Upper lobe of right lung (tissue), 1 donor: ENCODE measurements at regions not wholly inside any gene's neighbourhood (a gene's known extent, or its start where the extent isn't known, plus 50 kb on each side); places are given as distances from the start of the nearest gene placed in this dataset.

Source experiments
- ATAC-seq: fragments of 200-7000 bp; cut with Tn5 transposase; one replicate; pipeline ENCODE4 v1.9.1; 2020; ENCODE audit warnings: mild to moderate bottlenecking, moderate library complexity
- DNase-seq: peaks from one replicate; pipeline ENCODE4 v3.0.0-alpha.2; 2020
- H3K27ac ChIP-seq: fragments of 200-600 bp; one replicate; pipeline ENCODE4 v1.8.0; 2022
- H3K27me3 ChIP-seq: fragments of 200-600 bp; one replicate; pipeline ENCODE4 v1.8.0; 2022; ENCODE audit warnings: mild to moderate bottlenecking
- H3K36me3 ChIP-seq: fragments of 200-600 bp; one replicate; pipeline ENCODE4 v1.8.0; 2022
- H3K4me1 ChIP-seq: fragments of 200-600 bp; one replicate; pipeline ENCODE4 v1.8.0; 2022
- H3K4me3 ChIP-seq: fragments of 200-600 bp; one replicate; pipeline ENCODE4 v1.8.0; 2022; ENCODE audit warnings: mild to moderate bottlenecking
- H3K9me3 ChIP-seq: fragments of 200-600 bp; one replicate; pipeline ENCODE4 v1.8.0; 2022
- CTCF ChIP-seq: fragments of 200-600 bp; IDR thresholded peaks from one replicate; pipeline ENCODE4 v1.8.0; 2022; ENCODE audit warnings: antibody characterized with exemption
- intact Hi-C: fragments of 100-400 bp; cut with DNase I; formaldehyde crosslinking; loops from one replicate; pipeline ENCODE4 v1.11.0; 2022
- donor health status: DM: no; HTN: yes; CAD: no; lungs with severe emphysema.

GRCh38 chr4:149031399-149031798 lies 589.2 kb upstream of the NR3C2 start:
- intact Hi-C loops = no loop called here
- Histone ChIP-seq H3K36me3 (no peaks in the 10 kb centered on the region), H3K27me3 (no peaks in the 10 kb centered on the region), H3K27ac (no peak overlapping the region), H3K4me1 (no peaks in the 10 kb centered on the region), H3K4me3 (no peak overlapping the region), H3K9me3 (no peaks in the 10 kb centered on the region)
- ATAC-seq (peak; percentile 77), DNase-seq (no peak)
- TF ChIP-seq CTCF = peak; percentile 37

GRCh38 chr4:149029056-149029651 lies 586.9 kb upstream of the NR3C2 start:
- Histone ChIP-seq H3K27me3 (no peaks in the 10 kb centered on the region), H3K4me1 (no peaks in the 10 kb centered on the region), H3K36me3 (no peaks in the 10 kb centered on the region), H3K4me3 (no peak overlapping the region), H3K27ac (no peak overlapping the region), H3K9me3 (no peaks in the 10 kb centered on the region)
- DNase-seq (no peak), ATAC-seq (no peak)
- intact Hi-C loops = no loop called here
- no peak for TF ChIP-seq CTCF

- Histone ChIP-seq H3K27ac (no peak overlapping the region), H3K27me3 (no peaks in the 10 kb centered on the region), H3K4me3 (no peak overlapping the region), H3K36me3 (no peaks in the 10 kb centered on the region), H3K4me1 (no peaks in the 10 kb centered on the region), H3K9me3 (no peaks in the 10 kb centered on the region)
- intact Hi-C loops = no loop called here
- ATAC-seq (no peak), DNase-seq (no peak)
- no peak for TF ChIP-seq CTCF
Measured at GRCh38 chr4:149026696-149027095, 584.5 kb upstream of the NR3C2 start.

- Histone ChIP-seq H3K27me3 (no peaks in the 10 kb centered on the region), H3K27ac (no peak overlapping the region), H3K4me3 (no peak overlapping the region), H3K36me3 (no peaks in the 10 kb centered on the region), H3K4me1 (no peaks in the 10 kb centered on the region), H3K9me3 (no peaks in the 10 kb centered on the region)
- intact Hi-C loops = no loop called here
- DNase-seq (no peak), ATAC-seq (no peak)
- no peak for TF ChIP-seq CTCF
Measured at GRCh38 chr4:149017002-149017734, 575.0 kb upstream of the NR3C2 start.

- intact Hi-C loops = no loop called here
- Histone ChIP-seq H3K4me1 (no peaks in the 10 kb centered on the region), H3K9me3 (no peaks in the 10 kb centered on the region), H3K27me3 (no peaks in the 10 kb centered on the region), H3K4me3 (no peak overlapping the region), H3K27ac (no peak overlapping the region), H3K36me3 (no peaks in the 10 kb centered on the region)
- ATAC-seq (no peak), DNase-seq (no peak)
- TF ChIP-seq CTCF = no peak
Measured at GRCh38 chr4:149009223-149009622, 567.0 kb upstream of the NR3C2 start.
